VCaP (cell line): ENCODE measurements at regions not wholly inside any gene's neighbourhood (a gene's known extent, or its start where the extent isn't known, plus 50 kb on each side); places are given as distances from the start of the nearest gene placed in this dataset.

Experiments
- H3K27ac ChIP-seq: fragments of 450-650 bp; 2 replicates; pipeline ENCODE4 v1.5.1; 2017
- TF ChIP-seq, protein P1 (sequence below): fragments of 450-650 bp; conservative IDR thresholded peaks from 2 replicates; pipeline ENCODE4 v1.5.1; 2017; ENCODE audit warnings: mild to moderate bottlenecking, moderate library complexity

DNA sequence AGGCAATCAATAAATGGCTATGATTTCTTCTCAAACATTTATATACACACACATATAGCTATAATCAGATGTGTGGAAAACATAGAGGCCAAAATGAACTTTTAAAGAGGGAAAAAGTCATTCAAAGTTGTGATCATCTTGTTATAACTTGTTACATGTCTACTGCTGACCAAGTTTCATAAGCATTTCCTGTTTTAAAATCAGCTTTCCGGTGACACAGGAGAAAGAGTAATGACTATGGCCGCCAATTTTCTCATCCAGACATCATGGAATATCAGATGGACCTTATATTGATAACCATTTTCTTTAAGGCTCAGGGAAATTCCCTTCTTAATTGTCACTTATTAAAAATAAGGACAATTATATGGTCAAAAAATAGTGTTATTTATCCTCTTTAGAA lies 71.7 kb upstream of the AGTR1 start:
- TF ChIP-seq, protein P1, sequence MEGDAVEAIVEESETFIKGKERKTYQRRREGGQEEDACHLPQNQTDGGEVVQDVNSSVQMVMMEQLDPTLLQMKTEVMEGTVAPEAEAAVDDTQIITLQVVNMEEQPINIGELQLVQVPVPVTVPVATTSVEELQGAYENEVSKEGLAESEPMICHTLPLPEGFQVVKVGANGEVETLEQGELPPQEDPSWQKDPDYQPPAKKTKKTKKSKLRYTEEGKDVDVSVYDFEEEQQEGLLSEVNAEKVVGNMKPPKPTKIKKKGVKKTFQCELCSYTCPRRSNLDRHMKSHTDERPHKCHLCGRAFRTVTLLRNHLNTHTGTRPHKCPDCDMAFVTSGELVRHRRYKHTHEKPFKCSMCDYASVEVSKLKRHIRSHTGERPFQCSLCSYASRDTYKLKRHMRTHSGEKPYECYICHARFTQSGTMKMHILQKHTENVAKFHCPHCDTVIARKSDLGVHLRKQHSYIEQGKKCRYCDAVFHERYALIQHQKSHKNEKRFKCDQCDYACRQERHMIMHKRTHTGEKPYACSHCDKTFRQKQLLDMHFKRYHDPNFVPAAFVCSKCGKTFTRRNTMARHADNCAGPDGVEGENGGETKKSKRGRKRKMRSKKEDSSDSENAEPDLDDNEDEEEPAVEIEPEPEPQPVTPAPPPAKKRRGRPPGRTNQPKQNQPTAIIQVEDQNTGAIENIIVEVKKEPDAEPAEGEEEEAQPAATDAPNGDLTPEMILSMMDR: no peak

DNA sequence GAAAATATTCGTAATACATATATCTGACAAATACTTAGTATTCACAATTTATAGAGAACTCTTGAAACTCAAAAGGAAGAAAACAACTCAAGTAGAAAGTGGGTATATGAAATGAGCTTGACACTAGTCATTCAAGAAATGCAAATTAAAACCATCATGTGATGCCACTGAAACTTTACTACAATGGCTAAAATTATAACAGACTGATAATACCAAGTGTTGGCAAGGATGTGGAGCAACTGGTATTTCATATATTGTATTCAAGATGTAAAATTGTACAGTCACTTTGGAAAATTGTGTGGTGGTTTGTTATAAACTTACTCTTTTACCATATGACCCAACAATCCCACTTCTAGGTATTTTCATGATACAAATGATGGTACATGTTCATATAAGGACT lies 68.7 kb upstream of the AGTR1 start:
- H3K27ac ChIP-seq: no peak overlapping the region
- TF ChIP-seq, protein P1: no peak

More for the DNA sequence above, 71.7 kb upstream of the AGTR1 start:
- peak overlapping the region; percentile 91 for H3K27ac ChIP-seq

DNA sequence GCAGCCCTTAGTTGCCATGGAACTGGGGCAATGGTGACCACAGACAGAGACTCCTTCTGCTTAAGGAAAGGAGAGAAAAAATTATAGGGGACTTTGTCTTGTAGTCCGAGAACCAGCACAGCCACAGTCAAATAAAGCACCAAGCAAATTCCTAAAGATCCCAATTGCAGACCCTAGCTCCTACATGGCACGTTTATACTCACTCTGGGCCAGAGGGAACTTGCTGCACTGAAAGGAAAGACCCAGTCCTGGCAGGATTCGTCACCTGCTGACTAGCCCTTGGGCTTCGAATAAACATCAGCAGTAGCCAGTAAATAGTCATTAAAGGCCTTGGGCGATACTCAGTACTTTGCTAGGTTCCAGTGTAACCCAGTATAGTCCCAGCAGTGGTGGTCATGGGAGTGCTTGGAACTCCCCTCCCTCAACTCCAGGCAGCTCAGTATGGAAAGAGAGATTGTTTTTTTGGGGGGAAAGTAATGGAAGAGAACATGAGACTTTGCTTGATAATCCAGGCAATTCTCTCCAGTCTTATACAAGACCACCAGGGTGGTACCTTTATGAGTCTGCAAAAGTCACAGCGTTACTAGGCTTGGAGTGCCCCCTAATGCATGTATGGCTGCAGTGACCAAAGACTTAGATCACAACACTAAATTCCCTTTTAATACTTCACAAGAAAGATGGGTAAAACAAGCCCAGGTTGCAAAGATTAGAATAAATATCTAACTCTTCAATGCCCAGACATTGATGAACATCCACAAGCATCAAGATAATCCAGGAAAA lies 66.4 kb upstream of the AGTR1 start:
- TF ChIP-seq, protein P1: no peak; the same call in 1 of the 2 replicates
- no peak overlapping the region for H3K27ac ChIP-seq

DNA sequence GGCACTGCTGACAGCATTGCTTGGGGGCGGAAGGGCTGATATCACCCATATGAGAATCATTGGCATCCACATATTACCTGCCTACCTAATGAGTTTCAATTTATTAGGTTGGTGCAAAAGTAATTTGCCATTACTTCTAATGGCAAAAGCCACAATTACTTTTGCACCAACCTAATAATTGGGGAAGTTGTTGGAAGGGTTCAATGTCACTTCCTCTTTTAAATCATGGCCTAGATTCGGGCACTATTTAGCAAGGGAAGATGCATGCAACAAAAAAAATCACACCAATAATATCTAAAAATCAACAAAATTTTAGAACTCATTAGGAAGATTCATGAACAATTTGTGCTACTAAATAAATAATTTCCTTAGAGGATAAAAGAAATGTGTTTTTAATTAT lies 56.0 kb upstream of the AGTR1 start:
- TF ChIP-seq, protein P1: no peak
- no peak overlapping the region for H3K27ac ChIP-seq

DNA sequence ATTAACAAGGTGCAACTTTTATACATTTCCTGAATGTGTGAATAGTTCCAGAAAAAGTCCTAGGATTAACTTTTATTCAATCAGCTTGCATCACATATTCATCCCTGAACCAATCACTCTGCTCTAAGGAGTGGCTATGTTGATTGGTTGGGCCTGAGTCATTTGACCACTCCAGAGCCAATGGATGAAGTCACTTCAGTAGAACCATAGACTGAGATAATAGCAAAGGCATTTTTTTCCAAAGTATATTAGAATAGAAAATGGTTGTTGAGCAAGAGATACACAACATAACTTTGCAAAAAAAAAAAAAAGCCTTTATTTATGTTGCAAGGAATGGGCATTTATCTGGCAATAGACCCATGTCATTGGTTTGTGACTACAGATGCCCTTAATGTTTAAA lies 55.5 kb upstream of the AGTR1 start:
- TF ChIP-seq, protein P1: no peak
- no peak overlapping the region for H3K27ac ChIP-seq

DNA sequence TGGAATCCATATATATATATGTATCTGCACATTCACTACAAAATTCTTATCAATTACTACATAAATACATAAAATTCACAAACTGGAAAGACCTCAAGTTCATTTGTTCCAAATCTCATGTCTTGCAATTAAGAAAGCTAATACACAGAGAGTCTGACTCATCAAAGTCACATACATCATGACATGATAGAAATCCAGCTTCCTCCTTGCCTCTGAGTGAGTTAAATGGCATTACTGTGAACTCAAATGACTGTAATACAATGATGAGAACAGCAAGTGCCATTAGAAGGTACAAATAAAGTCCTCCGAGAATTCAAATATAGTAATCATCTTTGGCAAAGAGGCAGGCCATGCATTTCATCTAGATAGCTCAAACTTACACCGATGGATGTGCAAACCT lies 55.1 kb upstream of the AGTR1 start:
- TF ChIP-seq, protein P1: no peak
- no peak overlapping the region for H3K27ac ChIP-seq

DNA sequence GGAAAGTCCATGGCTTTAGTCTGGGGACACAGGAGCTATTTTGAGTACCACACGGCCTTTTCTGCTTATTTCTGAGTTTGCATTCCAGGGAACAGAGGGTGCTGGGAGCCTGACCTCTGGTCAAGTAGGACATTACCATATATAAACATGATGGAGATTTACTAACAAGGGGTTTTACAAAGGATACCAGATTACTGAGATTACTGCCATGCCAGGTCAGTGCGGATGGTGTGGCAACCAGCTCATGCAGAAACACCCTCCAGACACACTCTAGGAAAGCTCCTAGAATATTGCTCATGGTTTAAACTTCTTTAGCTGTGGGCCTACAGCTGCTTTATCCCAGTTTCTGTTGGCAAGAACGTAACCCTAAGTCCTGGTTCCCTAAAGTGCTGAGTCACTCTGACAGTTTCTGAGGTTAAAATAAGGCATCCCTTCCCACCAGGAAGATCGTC lies 54.3 kb upstream of the AGTR1 start:
- H3K27ac ChIP-seq: no peak overlapping the region
- TF ChIP-seq, protein P1: no peak
